ENCODE measurements at regions not wholly inside any gene's neighbourhood (a gene's known extent, or its start where the extent isn't known, plus 50 kb on each side); places are given as distances from the start of the nearest gene placed in this dataset.

DNA sequence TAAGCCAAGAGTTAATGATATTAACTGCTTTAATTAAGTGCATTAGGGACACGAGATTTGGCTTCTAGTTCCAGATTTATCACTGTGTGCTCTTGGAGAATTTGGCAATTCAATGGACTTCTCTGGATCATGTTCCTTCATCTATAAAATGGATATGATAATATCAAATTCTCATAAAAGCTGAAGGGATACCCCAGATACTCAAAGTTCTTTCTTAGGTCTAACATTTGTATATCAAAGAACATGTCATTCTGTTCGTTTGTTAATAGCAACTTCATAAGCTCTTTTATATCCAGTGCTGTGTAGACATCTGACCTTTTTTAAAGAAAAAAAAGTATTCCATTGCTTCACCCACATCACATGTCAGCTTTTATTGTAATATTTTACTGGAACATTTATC lies 54.6 kb upstream of the HDAC9 start:
- no peak for TF ChIP-seq POLR2A (IDR thresholded peaks at IDR 0.05; ENCODE audit: extremely low read depth, insufficient read length)
- TF ChIP-seq, protein P1, sequence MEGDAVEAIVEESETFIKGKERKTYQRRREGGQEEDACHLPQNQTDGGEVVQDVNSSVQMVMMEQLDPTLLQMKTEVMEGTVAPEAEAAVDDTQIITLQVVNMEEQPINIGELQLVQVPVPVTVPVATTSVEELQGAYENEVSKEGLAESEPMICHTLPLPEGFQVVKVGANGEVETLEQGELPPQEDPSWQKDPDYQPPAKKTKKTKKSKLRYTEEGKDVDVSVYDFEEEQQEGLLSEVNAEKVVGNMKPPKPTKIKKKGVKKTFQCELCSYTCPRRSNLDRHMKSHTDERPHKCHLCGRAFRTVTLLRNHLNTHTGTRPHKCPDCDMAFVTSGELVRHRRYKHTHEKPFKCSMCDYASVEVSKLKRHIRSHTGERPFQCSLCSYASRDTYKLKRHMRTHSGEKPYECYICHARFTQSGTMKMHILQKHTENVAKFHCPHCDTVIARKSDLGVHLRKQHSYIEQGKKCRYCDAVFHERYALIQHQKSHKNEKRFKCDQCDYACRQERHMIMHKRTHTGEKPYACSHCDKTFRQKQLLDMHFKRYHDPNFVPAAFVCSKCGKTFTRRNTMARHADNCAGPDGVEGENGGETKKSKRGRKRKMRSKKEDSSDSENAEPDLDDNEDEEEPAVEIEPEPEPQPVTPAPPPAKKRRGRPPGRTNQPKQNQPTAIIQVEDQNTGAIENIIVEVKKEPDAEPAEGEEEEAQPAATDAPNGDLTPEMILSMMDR (IDR thresholded peaks at IDR 0.05; ENCODE audit: low read depth, low read length) = no peak

Measured in NB4 (cell line).